PC-9 (cell line): ENCODE measurements at regions not wholly inside any gene's neighbourhood (a gene's known extent, or its start where the extent isn't known, plus 50 kb on each side); places are given as distances from the start of the nearest gene placed in this dataset.

Experiments used
- BruUV-seq: library from RNA; stranded (reverse); fragments of 400-500 nt; replicated peaks from 2 replicates; lab custom pipeline; 2021; lab: Mats Ljungman, UMichigan
- CTCF ChIA-PET: fragments of 300-600 bp; sonication (Branson Sonifier 250); formaldehyde crosslinking; loops from one replicate; lab custom pipeline; 2022; ENCODE audit warnings: antibody characterized with exemption; lab: Charles Lee
- POLR2A ChIA-PET: fragments of 300-600 bp; sonication (Branson Sonifier 250); formaldehyde crosslinking; loops from one replicate; lab custom pipeline; 2022; ENCODE audit warnings: antibody characterized with exemption; ENCODE audit not compliant: unreplicated experiment; lab: Charles Lee
- DNase-seq, 2 experiments: peaks; one replicate each; pipeline versions ENCODE4 v3.0.0 to v3.0.0-alpha.2; 2015 to 2022; ENCODE audit warnings: mixed read lengths in 1 of 2
- H2AFZ ChIP-seq: fragments of 200-600 bp; sonication (generic); 2 replicates; pipeline ENCODE4 v1.8.1; 2017; ENCODE audit warnings: antibody characterized with exemption
- H3F3A ChIP-seq: fragments of 200-600 bp; sonication (generic); 2 replicates; pipeline ENCODE4 v1.8.1; 2017; ENCODE audit warnings: antibody characterized with exemption, mild to moderate bottlenecking, low read depth; ENCODE audit not compliant: insufficient read depth
- H3K27ac ChIP-seq: fragments of 200-600 bp; sonication (generic); 2 replicates; pipeline ENCODE4 v1.6.1; 2016; ENCODE audit warnings: mixed run types
- H3K27me3 ChIP-seq: fragments of 200-600 bp; sonication (generic); 2 replicates; pipeline ENCODE4 v1.6.1; 2016; ENCODE audit warnings: low read depth, mixed run types; ENCODE audit not compliant: insufficient read depth
- H3K36me3 ChIP-seq: fragments of 200-600 bp; sonication (generic); 2 replicates; pipeline ENCODE4 v1.6.1; 2016; ENCODE audit warnings: low read depth, mixed run types
- H3K4me1 ChIP-seq: fragments of 200-600 bp; sonication (generic); replicated peaks from 2 replicates; pipeline ENCODE4 v1.6.1; 2016; ENCODE audit warnings: mixed run types; ENCODE audit not compliant: insufficient read depth
- H3K4me2 ChIP-seq: fragments of 200-600 bp; sonication (generic); 2 replicates; pipeline ENCODE4 v1.6.1; 2017; ENCODE audit warnings: mixed run types
- H3K4me3 ChIP-seq: fragments of 200-600 bp; sonication (generic); 2 replicates; pipeline ENCODE4 v1.6.1; 2016; ENCODE audit warnings: mixed run types
- H3K79me2 ChIP-seq: fragments of 200-600 bp; sonication (generic); 2 replicates; pipeline ENCODE4 v1.6.1; 2017; ENCODE audit warnings: low read depth, mixed run types
- H3K9me2 ChIP-seq: fragments of 200-600 bp; sonication (generic); 2 replicates; pipeline ENCODE4 v1.8.1; 2017; ENCODE audit warnings: mild to moderate bottlenecking; ENCODE audit not compliant: insufficient read depth
- H3K9me3 ChIP-seq: fragments of 200-600 bp; sonication (generic); 2 replicates; pipeline ENCODE4 v1.8.1; 2016; ENCODE audit warnings: low read depth; ENCODE audit not compliant: insufficient read depth
- H4K20me1 ChIP-seq: fragments of 200-600 bp; sonication (generic); 2 replicates; pipeline ENCODE4 v1.8.1; 2017; ENCODE audit not compliant: insufficient read depth
- CTCF ChIP-seq: fragments of 200-600 bp; sonication (generic); conservative IDR thresholded peaks from 2 replicates; pipeline ENCODE4 v1.6.1; 2017; ENCODE audit warnings: mixed run types, antibody characterized with exemption, mild to moderate bottlenecking, moderate library complexity
- EZH2 ChIP-seq: fragments of 200-600 bp; sonication (generic); IDR thresholded peaks from 2 replicates; pipeline ENCODE4 v1.8.0; 2017; ENCODE audit warnings: antibody characterized with exemption, low read depth
- intact Hi-C: fragments of 100-400 bp; cut with micrococcal nuclease; formaldehyde crosslinking; loops from one replicate; pipeline ENCODE4 v1.10.0; 2022; ENCODE audit not compliant: unreplicated experiment

- TF ChIP-seq EZH2: no peak
- Histone ChIP-seq H3K9me3 (no peaks in the 10 kb centered on the region), H3F3A (no peaks in the 10 kb centered on the region), H3K36me3 (no peaks in the 10 kb centered on the region), H3K79me2 (no peaks in the 10 kb centered on the region), H4K20me1 (no peaks in the 10 kb centered on the region), H3K4me2 (no peak overlapping the region), H3K4me1 (no peaks in the 10 kb centered on the region), H3K9me2 (no peaks in the 10 kb centered on the region), H2AFZ (no peak overlapping the region), H3K4me3 (no peak overlapping the region), H3K27me3 (no peaks in the 10 kb centered on the region), H3K27ac (no peak overlapping the region)
- intact Hi-C loops: no loop called here
- ChIA-PET CTCF (no interaction called here), POLR2A (interaction anchor here (0.6 kb wide), 1 partner anchor 1126 kb away, joined by 4 read pairs; no protein-coding TSS in a partner anchor)
- DNase-seq: no peak
- BruUV-seq: no TSS peak
Measured at GRCh38 chr4:115920637-115921036, 807.2 kb upstream of the NDST4 start.

- TF ChIP-seq CTCF: no peak
- no peak for TF ChIP-seq EZH2
- no peaks in the 10 kb centered on the region for H3K36me3 ChIP-seq
- ChIA-PET CTCF (no interaction called here), POLR2A (no interaction called here)
- no peak overlapping the region for H2AFZ ChIP-seq
- no peaks in the 10 kb centered on the region for H3K9me3 ChIP-seq
- H3K27me3 ChIP-seq: no peaks in the 10 kb centered on the region
- intact Hi-C loops: no loop called here
- no peaks in the 10 kb centered on the region for H3K4me1 ChIP-seq
- H3K4me3 ChIP-seq: no peak overlapping the region
- no peak overlapping the region for H3K4me2 ChIP-seq
- no peaks in the 10 kb centered on the region for H3F3A ChIP-seq
- BruUV-seq: no TSS peak
- H3K9me2 ChIP-seq: no peaks in the 10 kb centered on the region
- H3K27ac ChIP-seq: no peak overlapping the region
- H3K79me2 ChIP-seq: no peaks in the 10 kb centered on the region
- no peak for DNase-seq
- H4K20me1 ChIP-seq: no peaks in the 10 kb centered on the region
Measured at GRCh38 chr4:115918149-115918548, 804.7 kb upstream of the NDST4 start.

GRCh38 chr4:115906428-115906827 lies 793.0 kb upstream of the NDST4 start:
- H3K9me2 ChIP-seq: no peaks in the 10 kb centered on the region
- no peaks in the 10 kb centered on the region for H4K20me1 ChIP-seq
- ChIA-PET CTCF (no interaction called here), POLR2A (interaction anchor here (0.6 kb wide), 1 partner anchor 475 kb away, joined by 5 read pairs; no protein-coding TSS in a partner anchor)
- no peak overlapping the region for H3K4me3 ChIP-seq
- H3K79me2 ChIP-seq: no peaks in the 10 kb centered on the region
- no peaks in the 10 kb centered on the region for H3F3A ChIP-seq
- no peak overlapping the region for H2AFZ ChIP-seq
- no peak overlapping the region for H3K4me2 ChIP-seq
- BruUV-seq: no TSS peak
- H3K27ac ChIP-seq: no peak overlapping the region
- H3K9me3 ChIP-seq: no peaks in the 10 kb centered on the region
- intact Hi-C loops: no loop called here
- H3K36me3 ChIP-seq: no peaks in the 10 kb centered on the region
- TF ChIP-seq EZH2 (no peak), CTCF (no peak)
- DNase-seq: no peak
- H3K27me3 ChIP-seq: no peaks in the 10 kb centered on the region
- no peaks in the 10 kb centered on the region for H3K4me1 ChIP-seq

- POLR2A ChIA-PET: interaction anchor here (0.7 kb wide), 1 partner anchor 555 kb away, joined by 7 read pairs; no protein-coding TSS in a partner anchor
- BruUV-seq: no TSS peak
- no peak for TF ChIP-seq EZH2
- TF ChIP-seq CTCF: no peak
Measured at GRCh38 chr4:115883847-115884246, 770.4 kb upstream of the NDST4 start.

More at GRCh38 chr4:115883847-115884246, 770.4 kb upstream of the NDST4 start:
- Histone ChIP-seq H3K36me3 (no peaks in the 10 kb centered on the region), H3K27ac (no peak overlapping the region), H3K4me2 (no peak overlapping the region), H3K27me3 (no peaks in the 10 kb centered on the region), H3K9me2 (no peaks in the 10 kb centered on the region), H2AFZ (no peak overlapping the region), H4K20me1 (no peaks in the 10 kb centered on the region), H3K9me3 (no peaks in the 10 kb centered on the region), H3F3A (no peaks in the 10 kb centered on the region), H3K4me3 (no peak overlapping the region), H3K4me1 (no peaks in the 10 kb centered on the region), H3K79me2 (no peaks in the 10 kb centered on the region)
- CTCF ChIA-PET: no interaction called here
- no peak for DNase-seq
- intact Hi-C loops: no loop called here
